ENCODE measurements at regions not wholly inside any gene's neighbourhood (a gene's known extent, or its start where the extent isn't known, plus 50 kb on each side); places are given as distances from the start of the nearest gene placed in this dataset.
"Not testable (repeated sequence)": the region's sequence is repeated elsewhere in the genome, so short reads cannot be mapped to it uniquely, and the experiment has no call there.

- no peak for DNase-seq
These were observed 51.0 kb upstream of the CHCHD3 start for GRCh38 chr7:133132906-133133305.

GRCh38 chr7:133134810-133135209, 52.9 kb upstream of the CHCHD3 start:
- no peak for DNase-seq

DNA sequence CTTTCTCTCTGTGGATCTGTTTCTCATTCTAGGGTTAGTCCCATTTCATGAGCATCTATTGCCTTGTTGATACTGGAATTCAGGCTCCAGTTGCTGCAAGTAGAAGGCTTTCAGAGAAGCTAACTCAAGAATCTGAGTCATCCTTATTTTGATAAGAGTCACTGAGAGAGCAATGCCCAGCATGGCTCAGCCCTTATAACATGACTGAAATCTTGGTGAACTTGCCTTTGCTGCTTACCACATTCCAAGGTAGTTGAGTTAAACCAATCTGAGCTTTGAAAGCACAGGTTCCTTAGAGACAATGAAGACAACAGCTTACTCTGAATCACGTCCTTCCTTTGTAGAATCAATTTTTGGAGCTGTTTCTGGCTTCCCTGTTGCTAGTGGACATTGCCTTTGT, 53.6 kb upstream of the CHCHD3 start:
- no peak for DNase-seq

GRCh38 chr7:133139350-133139749, 57.5 kb upstream of the CHCHD3 start:
- peak; percentile 8 for DNase-seq

DNA sequence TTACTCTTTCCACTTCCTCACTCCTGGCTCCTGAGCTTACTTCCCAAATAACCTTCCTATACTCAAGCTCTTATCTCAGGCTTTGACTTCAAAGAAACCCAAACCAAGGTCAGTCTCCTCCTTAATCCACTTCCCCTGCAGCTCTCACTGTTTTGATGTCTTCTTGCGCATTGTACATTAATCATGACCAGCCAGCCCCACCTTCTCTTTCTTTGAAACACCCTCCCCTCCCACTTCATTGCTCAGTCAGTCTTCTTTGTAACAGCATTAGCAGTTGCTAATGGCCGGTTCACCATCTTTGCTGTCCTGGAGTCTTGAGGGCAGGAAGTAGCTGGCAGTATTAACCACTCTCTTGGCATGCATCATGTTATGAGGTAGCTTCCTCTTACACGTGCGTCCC, 57.9 kb upstream of the CHCHD3 start:
- DNase-seq, result no peak

DNA sequence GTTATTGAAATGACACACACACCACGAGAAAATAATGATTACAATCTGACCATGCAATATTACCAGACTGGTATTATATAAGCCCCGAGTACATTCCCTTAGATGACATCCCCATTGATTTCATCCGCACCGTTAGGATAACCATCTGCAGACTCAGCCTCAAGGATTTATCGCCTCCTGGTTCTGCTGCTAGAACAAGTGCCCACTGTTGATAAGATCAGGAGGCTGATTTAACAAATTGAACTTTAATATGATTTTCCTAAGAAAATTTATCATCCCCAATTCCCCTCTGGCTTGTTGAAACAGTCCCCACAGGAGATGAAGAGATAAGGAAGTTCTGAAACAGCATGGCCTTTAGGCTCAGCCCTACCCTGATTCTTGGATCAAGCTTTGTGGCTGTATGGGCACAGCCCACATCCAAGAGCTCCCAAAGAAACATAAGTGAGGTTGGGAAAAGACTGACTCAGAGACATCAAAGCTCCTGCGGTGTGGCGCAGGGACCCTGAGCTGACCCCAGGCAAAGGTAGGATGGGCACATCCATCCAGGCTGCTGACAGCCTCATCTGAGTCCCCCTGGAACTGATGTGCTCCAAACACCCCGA, 59.2 kb upstream of the CHCHD3 start:
- no peak for DNase-seq

DNA sequence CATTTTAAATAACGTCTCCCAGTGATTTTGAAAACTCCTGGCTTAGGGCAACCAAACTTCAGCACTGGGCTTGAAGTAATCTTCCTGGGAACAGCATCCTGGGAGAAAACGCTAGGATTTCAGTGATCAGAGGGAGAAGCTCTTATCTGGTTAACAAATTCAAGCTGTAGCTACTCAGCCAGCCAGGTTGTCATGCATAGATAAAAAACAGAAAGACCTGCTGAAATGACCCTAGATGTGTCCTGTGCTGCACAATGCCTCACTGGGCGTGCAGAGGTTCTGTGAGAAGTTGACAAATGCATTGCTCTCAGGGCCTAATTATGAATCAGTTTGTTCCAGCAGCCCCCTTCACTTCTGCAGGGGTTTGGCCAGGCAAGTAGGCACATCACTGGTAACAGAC, 68.9 kb upstream of the CHCHD3 start:
- DNase-seq, result no peak

GRCh38 chr7:133152875-133153274, 71.0 kb upstream of the CHCHD3 start:
- no peak for DNase-seq

DNA sequence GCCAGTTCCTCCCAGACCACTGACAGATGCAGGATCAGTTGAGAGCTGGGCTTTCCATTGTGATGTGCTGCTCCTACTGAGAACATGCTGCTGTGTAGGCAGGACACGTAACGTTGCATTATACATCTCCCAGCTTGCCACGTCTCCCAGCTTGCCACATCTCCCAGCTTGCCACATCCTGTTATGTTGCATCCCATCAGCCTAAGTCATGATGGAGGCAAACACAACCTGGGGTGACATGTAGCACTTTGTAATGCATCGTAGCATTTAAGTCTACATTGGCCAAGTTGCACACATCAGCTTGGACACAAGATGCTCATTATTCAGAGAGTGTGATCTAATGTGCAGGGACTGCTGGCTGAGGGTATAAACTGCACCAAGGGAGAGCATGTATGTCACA, 73.3 kb upstream of the CHCHD3 start:
- DNase-seq, result no peak

DNA sequence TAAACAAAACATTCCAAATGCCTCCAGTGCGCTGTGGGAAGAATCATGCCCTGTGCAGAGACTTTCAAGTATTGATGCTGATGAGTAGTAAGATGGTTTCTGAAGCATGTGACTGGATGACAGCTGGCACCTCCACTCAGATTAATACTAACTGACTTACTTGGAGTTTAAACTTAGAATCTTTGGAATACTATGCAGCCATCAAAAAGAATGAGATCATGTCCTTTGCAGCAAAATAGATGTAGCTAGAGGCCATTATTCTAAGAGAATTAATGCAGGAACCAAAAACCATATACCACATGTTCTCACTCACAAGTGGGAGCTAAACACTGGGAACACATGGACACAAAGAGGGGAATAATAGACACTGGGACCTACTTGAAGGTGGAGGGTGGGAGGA, 73.8 kb upstream of the CHCHD3 start:
- no peak for DNase-seq

DNA sequence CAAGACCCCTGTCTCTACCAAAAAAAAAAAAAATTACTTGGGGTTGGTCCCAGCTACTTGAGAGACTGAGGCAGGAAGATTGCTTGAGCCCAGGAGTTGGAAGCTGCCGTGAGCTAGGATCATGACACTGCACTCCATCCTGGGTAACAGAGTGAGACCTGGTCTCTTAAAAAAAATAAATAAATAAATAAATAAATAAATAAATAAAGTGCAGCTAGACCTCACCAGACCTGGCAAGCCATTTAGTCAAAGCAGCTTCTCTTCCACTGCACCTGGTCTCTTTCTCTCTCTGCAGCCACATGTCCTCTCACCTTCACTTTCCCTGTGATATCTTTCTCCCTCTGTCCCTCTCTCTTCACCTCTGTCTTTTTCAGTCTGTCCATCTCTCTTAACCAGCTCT, 75.2 kb upstream of the CHCHD3 start:
- no peak for DNase-seq

DNA sequence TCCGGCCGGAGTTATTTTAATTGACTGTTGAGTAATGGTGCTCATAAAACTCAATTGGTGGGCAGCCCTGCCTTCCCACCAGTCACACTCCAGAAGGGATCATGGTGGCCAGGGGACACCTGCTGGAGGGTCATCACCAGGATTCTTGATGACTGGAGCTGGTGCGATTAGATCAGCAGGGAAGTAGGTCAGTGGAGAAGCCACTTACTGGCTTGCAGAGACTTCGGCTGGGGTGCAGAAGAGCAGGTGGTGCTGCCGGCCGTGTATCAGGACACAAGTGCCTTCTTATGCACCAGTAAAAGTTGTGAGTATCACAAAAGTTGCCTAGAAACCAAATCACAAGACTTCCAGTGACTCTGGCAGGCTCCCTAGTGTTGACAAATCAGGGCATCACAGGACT, 82.6 kb upstream of the CHCHD3 start:
- no peak for DNase-seq

DNA sequence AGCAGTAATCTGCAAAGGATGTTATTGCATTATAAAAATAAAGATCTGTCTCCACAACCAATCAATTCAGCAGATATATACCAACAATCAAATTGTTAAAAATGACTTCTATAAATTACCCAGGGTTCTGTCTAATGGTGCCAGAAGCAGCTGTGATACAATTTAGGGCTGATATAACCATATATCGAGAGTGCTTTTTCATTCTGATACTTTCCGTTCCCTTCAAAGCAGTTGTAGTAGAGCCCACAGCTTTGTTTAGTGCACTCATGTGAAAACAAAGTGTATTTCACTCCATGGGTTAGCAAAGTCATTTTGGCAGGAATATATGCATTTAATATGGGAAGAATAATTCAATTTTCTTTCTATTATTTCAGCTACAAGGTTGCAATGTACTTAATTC, 83.1 kb upstream of the CHCHD3 start:
- no peak for DNase-seq

DNA sequence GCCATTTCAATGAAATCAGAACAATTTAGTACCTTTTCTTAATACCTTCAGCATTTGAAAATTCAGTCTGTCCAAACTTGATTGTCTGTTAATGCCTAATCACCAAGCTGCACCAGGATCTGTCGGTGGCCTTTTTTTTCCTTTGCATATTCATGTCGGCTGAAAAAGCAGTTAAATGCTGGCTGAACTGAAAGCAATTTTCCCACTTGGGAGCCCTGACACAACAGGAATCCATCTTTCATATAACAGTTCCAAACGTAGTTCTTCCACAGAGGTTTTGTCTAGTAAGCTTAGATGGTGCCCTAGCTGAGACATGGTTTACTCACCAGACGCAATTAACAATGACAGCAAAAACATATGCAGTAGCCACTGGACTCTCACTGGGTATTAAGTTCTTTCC, 83.6 kb upstream of the CHCHD3 start:
- no peak for DNase-seq

- no peak for DNase-seq
These were observed 85.4 kb upstream of the CHCHD3 start for GRCh38 chr7:133167300-133167699.

DNA sequence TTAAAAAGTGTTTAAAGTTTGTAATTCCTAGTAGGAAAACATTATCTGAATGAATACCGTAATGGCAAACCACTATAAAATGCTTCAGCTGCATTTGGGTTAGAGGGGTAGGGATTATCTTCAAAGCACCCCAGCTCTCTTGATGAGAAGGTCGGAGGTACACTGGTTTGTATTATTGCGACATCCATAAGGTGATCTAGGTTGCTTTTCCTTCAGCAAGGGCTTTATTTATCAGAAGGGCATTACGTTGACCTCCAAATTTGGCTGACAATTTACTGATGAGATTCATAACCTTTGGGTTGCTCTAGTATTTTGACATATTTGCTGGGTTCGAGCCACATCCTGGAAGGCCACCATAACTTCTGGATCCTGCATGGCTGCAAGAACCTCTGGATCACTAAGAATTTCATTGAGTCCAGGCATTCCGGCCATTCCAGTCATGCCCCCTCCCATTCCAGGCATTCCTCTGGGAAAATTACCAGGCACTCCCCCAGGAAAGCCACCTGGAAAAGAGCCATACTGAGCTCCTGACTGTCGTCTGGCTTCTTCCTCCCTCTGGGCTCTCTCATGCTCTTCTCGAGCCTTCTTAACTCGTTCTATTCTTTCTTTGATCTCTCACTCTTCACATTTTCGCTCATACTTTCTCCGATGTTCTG, 83.6 kb upstream of the EXOC4 start:
- DNase-seq, result not testable (repeated sequence)

DNA sequence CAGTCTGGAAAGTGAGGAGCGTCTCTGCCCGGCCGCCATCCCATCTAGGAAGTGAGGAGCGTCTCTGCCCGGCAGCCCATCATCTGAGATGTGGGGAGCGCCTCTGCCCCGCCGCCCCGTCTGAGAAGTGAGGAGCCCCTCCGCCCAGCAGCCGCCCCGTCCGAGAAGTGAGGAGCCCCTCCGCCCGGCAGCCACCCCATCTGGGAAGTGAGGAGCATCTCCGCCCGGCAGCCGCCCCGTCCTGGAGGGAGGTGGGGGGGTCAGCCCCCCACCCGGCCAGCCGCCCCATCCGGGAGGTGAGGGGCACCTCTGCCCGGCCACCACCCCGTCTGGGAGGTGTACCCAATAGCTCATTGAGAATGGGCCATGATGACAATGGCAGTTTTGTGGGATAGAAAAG, 75.4 kb upstream of the EXOC4 start:
- not testable (repeated sequence) for DNase-seq

DNA sequence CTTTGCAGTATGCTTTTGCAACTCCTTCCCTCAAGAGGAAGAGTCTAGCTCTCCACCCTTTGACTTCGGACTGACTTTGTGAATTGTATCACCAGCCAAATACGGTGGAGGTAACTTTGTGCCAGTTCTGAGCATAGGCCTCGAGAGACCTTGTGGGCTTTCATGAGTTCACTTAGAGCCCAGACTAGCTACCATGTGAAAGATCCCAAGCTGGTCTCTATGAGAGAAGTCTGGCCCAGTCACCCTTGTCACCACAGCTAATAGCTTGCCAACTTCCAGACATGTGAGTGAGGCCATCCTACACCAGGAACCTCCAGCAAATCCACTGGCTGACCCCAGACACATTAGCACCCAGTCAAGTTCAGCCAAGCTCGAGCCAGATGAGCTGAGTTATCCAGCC, 72.2 kb upstream of the EXOC4 start:
- DNase-seq, result no peak

DNA sequence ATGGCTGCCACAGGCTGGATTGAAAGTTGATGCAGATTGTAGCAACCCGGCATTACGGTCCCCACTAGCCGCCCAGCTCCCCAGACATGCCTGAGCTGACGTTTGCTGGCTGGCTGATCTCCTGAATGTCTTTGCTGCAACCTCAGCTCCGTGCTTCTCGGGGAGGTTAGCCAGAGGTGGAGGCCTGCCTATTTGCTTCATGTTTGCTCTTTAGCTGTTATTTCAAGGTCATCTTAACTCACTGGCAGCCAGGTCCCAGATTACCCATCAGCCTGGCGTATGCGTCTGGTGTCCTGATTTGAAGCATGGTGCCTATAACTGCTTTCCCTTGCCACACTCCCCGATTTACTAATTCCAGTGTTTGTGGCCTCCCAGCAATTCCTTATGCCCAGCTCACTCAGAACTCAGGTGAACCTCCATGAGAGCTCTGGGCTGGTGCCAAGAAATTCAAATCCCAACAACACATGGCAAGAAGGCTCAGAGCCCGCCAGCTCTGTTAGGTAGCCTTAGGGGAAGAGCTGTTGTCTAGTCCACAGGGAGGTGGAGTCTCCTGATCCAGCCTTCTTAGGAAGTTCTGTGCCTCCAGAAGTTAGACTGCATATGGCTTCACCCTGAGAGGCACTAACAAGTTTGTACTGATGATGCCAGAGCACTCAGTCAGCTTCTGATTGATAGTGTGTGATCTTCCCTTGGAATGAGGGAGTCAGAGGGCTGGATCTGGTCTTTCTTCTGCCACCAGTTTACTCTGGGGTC, 69.7 kb upstream of the EXOC4 start:
- no peak for DNase-seq

DNA sequence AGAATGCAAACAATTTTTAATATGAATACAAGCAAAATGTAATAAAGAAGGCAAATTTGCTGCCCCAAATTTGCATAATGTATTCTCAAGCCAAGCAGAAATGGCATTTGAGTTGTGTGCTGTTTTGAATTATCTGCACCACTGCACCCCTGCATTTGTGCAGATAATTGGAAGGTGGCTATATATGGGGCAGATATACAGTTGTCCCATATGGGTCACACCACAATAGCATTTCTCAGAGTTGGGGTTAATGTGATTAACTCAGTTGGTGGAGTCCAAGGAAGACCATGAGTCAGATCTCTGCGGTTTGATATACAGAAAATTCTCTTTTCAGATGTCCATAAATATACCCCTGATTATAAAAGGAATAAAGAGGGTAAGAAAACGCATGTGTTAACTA, 68.9 kb upstream of the EXOC4 start:
- DNase-seq, result no peak

DNA sequence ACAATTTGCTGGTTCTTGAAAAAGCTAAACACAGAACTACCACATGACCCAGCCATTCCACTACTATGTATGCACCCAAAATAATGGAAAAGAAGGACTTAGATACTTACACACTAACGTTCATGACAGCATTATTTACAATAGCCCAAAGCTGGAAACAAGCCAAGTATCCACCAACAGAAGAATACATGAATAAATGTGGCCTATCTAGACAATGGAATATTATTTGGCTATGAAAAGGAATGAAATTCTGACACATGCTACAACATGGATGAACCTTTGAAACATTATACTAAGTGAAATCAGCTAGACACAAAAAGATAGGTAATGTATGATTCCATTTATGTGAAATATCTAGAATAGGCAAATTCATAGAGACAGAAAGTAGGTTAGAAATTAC, 67.4 kb upstream of the EXOC4 start:
- no peak for DNase-seq

GRCh38 chr7:133186060-133186459, 66.8 kb upstream of the EXOC4 start:
- DNase-seq, result no peak

DNA sequence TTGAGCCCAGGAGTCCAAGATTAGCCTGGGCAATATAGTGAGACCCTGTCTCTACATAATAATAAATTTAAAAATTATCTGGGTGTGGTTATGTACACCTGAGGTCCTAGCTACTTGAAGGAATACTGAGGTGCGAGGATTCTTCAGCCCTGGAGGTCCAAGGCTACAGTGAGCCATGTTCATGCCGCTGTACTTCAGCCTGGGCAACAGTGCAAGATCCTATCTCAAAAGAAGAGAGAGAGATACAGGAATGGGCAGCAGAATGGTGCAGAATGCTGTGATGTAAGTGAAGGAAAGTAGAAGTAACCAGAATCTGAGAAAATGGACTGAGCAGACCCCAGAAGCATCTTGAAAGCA, 62.7 kb upstream of the EXOC4 start:
- no peak for DNase-seq

- no peak for DNase-seq
These were observed 62.2 kb upstream of the EXOC4 start for GRCh38 chr7:133190650-133191049.

Measured in hindlimb muscle (tissue), 1 donor.